GM19351 (cell line): ENCODE measurements at regions not wholly inside any gene's neighbourhood (a gene's known extent, or its start where the extent isn't known, plus 50 kb on each side); places are given as distances from the start of the nearest gene placed in this dataset.

Experiments used
- ATAC-seq: cut with Tn5 transposase; IDR thresholded peaks from one replicate; pipeline ENCODE4 v1.9.1; 2021; ENCODE audit warnings: mild to moderate bottlenecking, moderate library complexity; ENCODE audit not compliant: unreplicated experiment

DNA sequence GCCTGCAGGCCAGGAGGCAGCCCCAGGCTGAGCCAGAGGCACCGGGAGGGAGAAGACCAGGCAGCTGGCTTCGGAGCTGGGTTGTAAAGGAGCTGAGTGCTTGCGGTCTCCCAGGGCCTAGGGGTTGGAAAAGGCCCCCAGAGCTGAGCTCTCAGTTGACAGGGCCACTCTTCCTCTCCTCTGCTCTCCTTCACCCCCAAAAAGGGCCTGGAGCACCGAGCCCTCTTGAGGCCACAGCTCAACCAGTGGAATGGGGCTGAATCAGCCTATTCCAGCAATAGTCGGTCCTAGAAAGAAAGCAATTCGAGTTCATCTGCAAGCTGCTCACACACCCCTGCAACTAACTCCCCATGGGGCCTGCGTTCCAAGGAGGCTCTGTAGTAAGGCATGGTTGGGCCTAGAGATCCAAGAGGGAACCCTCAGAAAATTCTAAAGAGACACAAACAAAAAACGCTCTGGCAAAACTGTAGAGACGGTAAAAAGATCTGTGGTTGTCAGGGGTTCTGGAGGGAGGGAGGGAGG is 205.0 kb downstream of the BUD13 start:
- ATAC-seq, result no peak

DNA sequence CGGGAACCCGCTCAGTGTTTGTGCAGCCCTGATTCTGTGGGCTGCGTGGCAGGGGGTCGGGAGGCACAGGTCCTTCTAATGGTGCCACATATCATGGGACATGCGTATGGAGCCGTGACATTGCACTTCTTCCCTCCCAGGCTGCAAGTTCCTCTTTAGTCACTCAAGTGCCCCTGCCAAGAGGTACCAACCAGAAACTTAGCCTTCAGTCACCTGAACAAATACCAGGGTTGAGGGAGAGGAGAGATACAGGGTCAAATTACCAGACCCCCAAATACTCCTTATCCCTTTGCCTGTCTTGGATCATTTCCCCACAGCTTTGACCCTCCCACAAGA is 209.1 kb downstream of the BUD13 start:
- ATAC-seq, result no peak

DNA sequence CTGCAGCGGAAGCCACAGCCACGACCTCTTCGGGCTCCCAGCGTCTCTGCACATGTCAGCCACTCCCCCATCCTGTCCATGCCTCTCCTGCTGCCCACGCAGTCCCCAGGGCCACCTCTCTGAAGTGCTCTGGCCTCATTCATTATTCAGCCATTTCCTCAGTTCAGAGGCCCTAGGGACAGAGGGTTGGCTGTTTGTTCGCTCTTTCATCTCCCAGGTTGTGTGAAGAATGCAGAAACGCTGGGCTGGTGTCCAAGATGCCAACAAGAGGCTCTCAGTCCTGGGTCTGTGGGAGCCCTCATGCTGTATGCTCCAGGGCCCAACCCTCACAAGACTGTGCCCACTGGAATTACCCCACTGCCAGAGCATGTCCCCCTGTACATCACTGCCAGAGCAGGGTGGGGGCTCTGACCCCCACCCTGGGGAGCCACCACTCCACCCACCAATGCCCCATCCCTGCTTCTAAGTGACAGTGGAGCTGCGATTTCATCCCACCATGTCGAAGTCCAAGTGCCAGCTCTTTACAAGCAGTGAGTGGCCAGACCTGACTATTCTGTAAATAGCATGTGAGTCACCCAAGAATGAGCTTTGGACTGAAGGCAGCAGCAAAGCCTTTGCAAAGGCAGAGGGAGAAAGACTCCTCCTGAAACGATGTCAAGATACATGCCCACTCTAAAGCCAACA is 209.6 kb downstream of the BUD13 start:
- no peak for ATAC-seq

DNA sequence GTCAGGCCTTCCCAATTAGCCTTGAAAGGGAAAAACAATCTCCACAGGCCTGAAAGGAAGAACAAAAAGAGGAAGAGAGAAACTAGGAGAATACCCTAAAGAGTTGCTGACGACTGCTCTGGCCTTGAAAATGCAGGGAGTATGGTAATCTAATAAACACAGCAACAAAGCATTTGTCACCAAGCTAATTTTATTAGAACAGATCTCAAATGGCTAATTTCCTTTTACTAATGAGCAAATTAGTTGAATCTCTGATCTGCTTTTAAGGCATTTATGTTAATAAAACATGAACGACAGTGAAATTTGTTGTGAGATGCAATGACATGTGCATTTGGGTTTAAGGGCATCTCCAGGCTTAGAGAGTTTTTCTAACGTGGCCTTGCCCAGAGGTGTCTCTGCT is 212.2 kb downstream of the BUD13 start:
- no peak for ATAC-seq

DNA sequence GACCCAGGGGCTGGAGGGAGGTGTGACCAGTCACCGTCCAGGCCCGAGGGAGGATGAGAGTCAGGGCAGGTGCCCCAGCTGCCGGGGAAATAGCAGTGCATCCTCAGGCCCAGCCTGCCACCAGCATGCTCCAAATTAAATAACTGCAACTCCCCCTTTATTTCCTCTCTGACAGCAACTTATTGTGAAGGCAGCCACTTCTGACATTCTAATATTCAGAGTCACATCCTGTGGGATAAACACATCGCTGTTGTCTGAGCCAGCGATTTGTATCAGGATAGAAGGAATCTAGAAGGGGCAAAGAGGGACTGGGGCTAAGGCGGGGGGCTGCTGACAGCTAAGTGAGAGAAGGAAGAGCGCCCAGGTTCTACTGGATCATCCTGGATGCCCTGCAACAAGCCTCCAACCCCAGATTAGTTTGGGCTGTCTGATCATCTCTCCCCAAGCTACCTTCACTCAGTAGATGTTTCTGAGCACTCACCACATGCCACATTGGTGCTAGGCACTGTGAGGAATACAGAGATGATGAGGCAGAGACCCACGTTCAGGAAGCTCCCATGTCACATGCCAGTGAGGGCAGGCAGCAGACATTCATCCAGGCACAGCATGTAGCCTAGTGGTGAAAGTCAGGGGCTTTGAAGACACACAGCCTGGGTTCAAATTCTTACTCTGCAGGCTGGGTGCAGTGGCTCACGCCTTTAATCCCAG is 214.1 kb downstream of the BUD13 start:
- ATAC-seq, result no peak

DNA sequence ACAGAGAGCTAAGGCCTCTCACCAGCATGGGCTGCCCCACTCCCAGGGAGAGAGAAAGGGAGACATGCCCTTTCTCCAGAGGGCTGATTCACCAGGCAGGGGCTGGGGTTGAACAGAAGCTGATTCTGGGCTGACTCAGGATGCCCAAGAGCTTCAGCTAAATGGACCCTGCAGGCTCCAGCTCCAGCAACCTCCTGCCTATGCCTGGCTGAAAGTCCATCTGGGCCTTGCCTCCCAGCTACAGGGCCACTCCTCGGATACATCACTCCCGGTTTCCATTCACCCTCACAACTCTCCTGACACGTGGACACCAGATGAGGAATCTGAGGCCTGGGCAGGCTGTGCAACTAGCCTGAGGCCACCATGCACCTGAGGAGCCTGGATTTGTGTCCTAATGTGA is 215.5 kb downstream of the BUD13 start:
- ATAC-seq, result no peak

DNA sequence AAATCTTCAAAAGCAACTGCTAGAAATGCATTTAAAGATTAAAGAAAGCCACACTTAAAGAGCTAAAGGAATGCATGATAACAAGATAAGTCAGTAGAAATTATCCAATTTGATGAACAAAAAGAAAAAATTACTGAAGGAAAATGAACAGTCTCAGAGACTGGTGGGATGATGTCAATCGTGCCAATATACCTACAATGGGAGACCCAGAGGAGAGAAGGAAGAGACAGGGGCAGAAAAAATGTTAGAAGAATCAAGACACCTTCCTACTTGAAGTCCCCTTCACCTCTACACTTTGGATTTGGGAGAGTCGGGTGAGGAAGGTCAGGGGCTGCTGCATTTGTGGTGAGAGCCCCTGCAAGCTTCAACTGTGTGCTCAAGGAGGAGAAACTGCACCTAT is 216.3 kb downstream of the BUD13 start:
- no peak for ATAC-seq

DNA sequence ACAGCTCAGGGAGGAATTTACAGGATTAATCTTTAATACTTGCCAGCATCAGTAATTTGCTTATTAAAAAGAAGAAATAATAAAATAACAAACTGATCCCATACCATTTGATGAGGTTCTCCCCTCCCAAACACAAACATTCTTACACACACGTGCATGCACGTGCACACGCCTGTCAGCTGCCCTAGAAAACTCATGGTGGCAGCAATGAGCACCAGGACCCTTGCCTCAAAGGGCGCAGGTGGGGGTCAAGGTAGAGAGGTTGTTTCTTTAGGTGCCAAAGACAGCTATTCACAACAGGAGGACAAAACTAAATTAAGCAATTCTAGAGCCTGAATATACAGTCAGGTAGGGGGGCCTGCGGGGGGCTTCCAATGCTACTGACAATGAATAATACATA is 219.3 kb downstream of the BUD13 start:
- no peak for ATAC-seq

DNA sequence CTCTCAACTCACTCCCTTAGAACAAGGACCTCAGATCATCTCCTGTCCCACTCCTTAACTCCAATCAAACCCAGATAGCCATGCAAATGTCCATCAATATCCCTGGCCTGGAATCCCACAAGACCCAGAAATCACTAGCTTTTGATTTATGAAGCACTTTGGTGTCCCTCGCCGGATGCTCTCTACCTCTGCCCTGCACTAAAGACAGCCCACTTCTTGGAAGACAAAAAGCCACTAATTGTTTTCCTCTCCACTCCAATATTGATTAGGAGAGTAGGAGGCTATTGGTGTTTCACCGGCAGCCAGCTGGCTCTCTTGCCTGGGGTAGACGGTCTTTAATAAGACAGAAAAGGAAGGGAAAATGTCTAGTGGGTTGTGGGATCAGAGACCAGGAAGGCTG is 221.2 kb downstream of the BUD13 start:
- no peak for ATAC-seq

DNA sequence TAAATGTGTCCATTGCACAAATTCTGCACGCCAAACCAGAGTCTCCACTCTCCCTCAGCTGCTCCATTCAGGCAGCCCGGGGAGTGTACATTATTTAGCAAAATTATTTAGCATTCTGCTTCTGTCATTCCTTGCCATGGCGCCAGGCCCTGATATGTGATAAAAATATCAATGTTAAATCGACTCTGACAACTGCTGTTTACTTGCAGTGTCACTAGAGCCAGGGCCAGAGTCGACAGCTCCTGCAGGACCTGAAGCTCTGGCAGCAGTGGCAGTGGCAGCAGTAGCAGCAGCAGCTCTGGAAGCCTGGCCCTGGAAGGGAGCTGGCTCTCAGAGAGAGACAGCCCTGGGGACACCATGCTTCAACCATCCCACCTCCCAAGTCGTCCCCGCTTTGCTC is 224.5 kb downstream of the BUD13 start:
- no peak for ATAC-seq

DNA sequence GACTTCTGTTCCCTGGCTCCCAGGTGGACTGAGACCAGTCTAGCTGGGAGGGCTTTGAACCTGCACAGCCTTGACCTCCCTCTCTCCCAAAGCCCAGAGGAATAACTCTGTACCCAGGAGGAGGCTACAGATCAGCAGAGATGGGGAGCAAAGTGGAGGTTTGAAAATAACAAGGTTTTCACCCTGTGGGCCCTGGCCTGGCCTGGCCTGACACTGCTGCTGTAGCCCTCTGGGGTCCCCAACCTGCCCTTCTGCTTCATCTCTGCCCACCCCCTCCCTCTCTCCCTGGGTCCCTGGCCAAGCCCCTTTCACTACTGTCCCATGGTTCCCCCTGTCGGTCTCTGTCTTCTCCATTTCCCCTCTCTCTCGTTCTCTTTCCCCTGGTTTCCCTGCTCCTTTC is 225.2 kb downstream of the BUD13 start:
- no peak for ATAC-seq

DNA sequence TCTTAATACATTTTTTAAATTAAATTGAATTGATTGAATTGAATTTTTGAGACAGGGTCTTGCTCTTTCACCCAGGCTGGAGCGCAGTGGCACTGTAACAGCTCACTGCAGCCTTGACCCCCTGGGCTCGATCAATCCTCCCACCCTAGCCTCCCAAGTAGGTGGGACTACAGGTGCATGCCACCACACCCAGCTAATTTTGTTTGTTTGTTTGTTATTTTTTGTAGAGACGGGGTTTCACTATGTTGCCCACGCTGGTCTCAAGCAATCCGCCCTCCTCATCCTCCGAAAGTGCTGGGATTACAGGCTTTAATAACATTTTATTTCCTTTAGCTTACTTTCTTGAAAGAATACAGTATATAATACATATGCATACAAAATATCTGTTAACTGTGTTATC is 226.9 kb downstream of the BUD13 start:
- ATAC-seq, result no peak

DNA sequence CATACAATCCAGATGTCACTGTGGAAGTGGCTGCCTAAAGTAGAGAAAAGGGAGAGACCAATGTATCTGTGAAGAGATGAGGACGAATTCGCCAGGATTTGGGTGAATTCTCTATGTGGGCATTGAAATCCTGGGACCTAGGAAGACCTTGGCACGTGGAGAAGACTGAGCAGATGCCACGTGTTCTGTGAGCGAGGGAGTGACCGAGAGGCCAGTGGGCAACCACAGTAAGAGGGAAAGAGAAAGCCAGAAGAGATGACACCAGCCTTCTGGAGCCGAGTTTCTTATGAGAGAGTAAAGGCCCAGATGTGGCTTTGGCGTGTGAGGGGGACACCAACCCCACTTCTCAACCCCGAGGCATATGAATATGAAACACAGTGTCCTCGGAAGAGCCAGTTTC is 228.1 kb downstream of the BUD13 start:
- ATAC-seq, result no peak

DNA sequence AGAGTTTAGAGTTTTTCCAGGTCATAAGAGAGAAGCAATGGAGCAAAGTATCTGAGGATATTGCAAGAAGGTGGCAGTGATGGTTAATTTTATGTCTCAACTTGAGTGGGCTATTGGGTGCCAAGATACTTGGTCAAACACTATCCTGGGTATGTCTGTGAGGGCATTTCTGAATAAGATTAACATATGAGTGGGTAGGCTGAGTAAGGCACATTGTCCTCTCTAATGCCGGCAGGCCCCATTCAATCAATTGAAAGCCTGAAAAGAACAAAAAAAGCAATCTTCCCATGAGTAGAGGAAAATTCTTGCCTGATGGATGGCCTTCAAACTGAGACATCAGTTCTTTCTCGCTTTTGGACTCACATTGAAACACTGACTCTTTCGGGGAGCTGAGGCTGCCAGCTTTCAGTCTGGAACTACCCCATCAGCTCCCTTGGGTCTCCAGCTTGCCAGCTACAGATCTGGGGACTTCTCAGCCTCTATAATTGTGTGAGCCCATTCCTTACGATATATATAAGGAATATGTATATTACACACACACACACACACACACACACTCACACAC is 228.8 kb downstream of the BUD13 start:
- no peak for ATAC-seq

DNA sequence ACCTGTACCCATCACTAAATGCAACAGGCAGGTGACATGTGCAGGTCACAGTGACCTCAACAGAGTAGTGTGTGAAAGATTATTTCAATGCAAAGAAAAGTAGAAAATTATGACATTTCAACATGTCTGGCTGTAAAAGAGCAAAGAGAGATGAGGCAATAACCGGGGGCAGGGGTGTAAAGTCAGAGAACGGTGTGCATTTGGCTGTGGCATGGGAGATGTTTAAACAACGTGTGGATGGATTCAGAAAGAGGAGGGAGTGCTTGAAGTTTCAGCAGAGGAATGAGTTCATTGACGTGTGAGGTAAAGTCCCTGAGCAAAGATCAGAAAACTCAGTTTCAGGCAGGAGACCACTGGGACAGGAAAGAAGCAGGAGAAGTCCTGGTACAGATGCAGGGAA is 229.7 kb downstream of the BUD13 start:
- ATAC-seq, result no peak

DNA sequence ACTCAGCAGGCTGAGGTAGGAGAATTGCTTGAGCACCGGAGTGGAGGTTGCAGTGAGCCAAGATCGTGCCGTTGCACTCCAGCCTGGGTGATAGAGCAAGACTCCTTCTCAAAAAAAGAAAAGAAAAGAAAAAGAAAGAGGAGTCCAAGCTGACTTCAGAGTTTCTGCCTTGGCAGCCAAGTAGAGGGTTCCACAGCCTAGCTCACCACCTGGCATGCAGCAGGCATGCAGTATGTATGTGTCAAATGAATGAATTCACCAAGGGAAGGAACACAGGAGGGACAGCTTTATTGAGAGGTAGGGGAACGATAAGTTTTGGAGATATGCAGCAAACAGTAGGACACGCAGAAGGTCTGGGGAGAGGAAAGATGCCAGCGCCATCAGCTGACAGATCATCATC is 230.4 kb downstream of the BUD13 start:
- ATAC-seq, result no peak

DNA sequence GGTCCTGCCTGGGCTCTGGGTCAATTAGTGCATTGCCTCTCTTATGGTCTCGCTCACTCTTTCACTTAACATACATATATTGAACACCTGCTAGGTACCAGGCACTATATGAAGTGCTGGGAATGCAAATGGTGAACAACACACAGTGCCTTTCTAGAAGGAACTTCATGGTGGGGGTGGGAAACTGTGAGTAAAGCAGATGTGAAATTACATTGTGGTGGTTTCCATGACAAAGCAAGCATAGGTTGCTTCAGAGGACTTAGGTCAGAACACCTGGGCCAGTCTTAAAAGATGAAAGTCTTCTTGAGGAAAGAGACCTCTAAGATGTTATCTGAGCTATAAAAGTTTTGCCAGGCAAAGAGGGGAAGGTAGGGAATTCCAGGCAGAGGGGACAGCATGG is 231.3 kb downstream of the BUD13 start:
- ATAC-seq, result peak; percentile 66

DNA sequence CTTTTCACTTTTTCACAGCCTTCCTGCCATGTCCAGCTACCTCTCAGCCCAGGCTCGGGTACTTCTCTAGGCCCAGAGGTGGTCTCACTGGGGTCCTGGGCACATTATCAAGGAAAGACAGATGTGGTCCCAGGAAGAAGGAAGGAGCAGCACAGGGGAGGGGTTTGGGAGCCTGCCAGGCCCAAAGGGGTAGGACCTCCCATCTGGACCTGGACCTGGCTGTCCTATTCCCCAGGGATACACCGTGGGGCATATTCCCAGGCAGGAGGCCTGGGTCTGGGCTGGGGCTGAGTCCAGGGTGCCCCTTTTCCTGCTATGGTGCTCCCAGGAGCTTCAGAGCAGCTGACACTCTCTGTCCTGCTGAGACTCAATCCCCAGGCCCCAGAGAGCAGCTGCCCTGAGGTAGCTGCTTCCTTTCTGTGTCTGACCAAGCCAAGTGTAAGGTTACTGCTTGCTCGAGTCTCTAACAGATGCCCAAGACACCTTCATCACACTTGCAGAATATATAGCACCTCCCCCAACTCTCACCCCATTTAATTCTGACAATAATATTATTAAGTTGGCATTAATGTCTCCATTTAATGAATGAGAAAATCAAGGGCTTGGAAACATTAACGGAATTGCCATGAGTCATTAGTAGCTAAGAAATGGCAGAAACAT is 232.0 kb downstream of the BUD13 start:
- ATAC-seq, result no peak

DNA sequence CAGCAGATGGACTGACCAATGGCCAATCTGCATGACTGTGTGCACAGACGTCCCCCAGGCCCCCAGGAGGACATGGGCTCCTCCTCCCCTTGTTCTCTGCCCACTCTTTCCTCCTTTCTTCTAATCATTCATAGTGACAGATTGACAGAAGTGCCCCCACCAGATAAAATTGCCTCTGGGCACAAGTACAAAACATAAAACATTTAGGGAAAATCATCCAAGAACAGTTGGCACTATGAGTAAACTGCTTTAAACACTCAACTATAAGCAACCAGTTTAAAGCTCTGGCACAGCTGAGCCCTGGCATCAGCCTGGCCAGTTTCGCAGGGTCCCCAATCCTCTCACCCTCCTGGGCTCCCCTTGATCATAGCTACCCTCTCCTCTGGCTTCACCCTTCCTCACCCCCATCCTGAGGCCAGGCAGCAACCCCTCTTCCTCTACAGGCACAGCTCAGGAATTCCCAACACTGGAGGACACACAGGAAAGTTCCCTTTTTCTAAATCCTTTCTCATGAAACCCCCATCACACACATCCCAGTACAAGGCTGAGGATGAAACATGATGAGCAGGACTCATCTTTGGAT is 232.9 kb downstream of the BUD13 start:
- no peak for ATAC-seq

DNA sequence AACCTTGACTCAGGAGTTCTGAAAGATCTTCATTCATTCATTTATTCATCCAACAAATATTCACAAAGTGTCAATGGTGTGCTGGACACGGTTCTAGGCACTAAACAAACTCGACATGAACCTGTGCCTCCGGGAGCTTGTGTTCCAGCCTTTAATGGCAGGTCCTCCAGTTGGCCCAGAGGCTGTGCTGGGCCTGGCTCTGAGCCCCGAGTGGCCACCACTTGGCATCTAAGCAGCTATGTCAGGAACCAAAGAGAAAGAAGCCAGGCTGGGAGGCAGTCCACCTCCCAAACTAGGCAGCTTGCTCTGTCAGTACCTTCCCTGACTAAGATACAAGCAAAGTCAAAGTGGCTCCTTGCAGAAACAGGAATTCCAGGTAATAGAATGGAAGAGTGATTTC is 233.6 kb downstream of the BUD13 start:
- ATAC-seq, result no peak

DNA sequence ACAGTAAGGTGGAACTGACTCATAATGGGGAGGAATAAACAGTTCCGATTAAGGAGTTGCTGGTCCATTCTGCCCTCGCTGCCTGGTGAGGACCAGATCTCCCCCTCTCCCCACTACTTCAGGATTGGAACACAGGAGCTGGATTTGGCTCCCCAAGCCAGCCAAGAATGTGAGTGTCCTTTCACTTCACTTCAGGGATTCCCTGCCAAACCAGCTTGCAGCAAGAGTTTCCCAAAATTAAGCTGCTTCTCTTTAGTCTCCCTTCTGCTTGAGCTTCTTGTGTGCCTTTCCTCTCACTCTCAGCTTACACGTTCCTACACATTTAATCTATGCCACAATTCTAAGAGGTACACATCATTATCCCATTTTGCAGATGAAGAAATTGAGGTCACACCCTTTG is 234.1 kb downstream of the BUD13 start:
- ATAC-seq, result no peak

DNA sequence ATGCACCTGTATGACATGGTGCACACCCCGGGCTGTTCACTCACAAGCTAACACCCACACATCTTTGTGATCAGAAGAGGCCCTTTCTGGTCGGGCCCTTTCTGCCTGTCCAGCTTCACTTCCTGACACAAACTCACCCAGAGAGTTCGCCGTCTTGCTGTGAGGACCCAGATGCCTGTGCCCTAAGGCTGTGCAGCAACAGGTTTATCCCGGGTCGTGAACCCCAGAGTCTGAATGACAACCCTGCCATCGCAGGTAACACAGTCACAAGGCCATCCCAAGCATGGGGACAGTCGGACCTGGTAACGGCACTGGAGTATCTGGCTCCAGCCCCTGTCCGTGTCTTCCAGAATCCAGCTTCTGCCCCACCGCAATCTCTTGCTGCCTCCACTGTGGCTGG is 235.1 kb downstream of the BUD13 start:
- no peak for ATAC-seq
